ENCODE measurements at regions not wholly inside any gene's neighbourhood (a gene's known extent, or its start where the extent isn't known, plus 50 kb on each side); places are given as distances from the start of the nearest gene placed in this dataset.
"Not testable (repeated sequence)": the region's sequence is repeated elsewhere in the genome, so short reads cannot be mapped to it uniquely, and the experiment has no call there.

GRCh38 chr12:73769337-73769736 is 768.3 kb upstream of the ATXN7L3B start:
- DNase-seq = no peak

- DNase-seq = no peak
Measured at GRCh38 chr12:73798523-73798922, 739.1 kb upstream of the ATXN7L3B start.

- no peak for DNase-seq
Measured at GRCh38 chr12:73815072-73815645, 722.5 kb upstream of the ATXN7L3B start.

GRCh38 chr12:73817161-73817560 is 720.5 kb upstream of the ATXN7L3B start:
- no peak for DNase-seq

- DNase-seq = no peak
Measured at GRCh38 chr12:73833746-73834145, 703.9 kb upstream of the ATXN7L3B start.

- DNase-seq = no peak
Measured at GRCh38 chr12:73841963-73842362, 695.7 kb upstream of the ATXN7L3B start.

GRCh38 chr12:73863546-73863945 is 674.1 kb upstream of the ATXN7L3B start:
- DNase-seq = peak; percentile 56

- DNase-seq = no peak
Measured at GRCh38 chr12:73867147-73867546, 670.5 kb upstream of the ATXN7L3B start.

- DNase-seq = not testable (repeated sequence)
Measured at GRCh38 chr12:73877291-73877690, 660.3 kb upstream of the ATXN7L3B start.

- peak; percentile 11 for DNase-seq
Measured at GRCh38 chr12:73892201-73892600, 645.4 kb upstream of the ATXN7L3B start.

- no peak for DNase-seq
Measured at GRCh38 chr12:73898645-73899044, 639.0 kb upstream of the ATXN7L3B start.

GRCh38 chr12:73902260-73902659 is 635.4 kb upstream of the ATXN7L3B start:
- DNase-seq = no peak

GRCh38 chr12:73906757-73907156 is 630.9 kb upstream of the ATXN7L3B start:
- no peak for DNase-seq

- no peak for DNase-seq
Measured at GRCh38 chr12:73935817-73936216, 601.8 kb upstream of the ATXN7L3B start.

GRCh38 chr12:73947326-73948026 is 590.2 kb upstream of the ATXN7L3B start:
- DNase-seq = no peak

- DNase-seq = no peak
Measured at GRCh38 chr12:73950507-73950906, 587.1 kb upstream of the ATXN7L3B start.

GRCh38 chr12:73951956-73952703 is 585.5 kb upstream of the ATXN7L3B start:
- no peak for DNase-seq

GRCh38 chr12:73964641-73965040 is 573.0 kb upstream of the ATXN7L3B start:
- DNase-seq = no peak

GRCh38 chr12:73973486-73973885 is 564.1 kb upstream of the ATXN7L3B start:
- no peak for DNase-seq

GRCh38 chr12:73984552-73984951 is 553.1 kb upstream of the ATXN7L3B start:
- no peak for DNase-seq

- no peak for DNase-seq
Measured at GRCh38 chr12:73991138-73991537, 546.5 kb upstream of the ATXN7L3B start.

- no peak for DNase-seq
Measured at GRCh38 chr12:73998894-73999293, 538.7 kb upstream of the ATXN7L3B start.

GRCh38 chr12:74015118-74015517 is 522.5 kb upstream of the ATXN7L3B start:
- DNase-seq = no peak

GRCh38 chr12:74016324-74016723 is 521.3 kb upstream of the ATXN7L3B start:
- DNase-seq = not testable (repeated sequence)
